HG03558 (cell line): ENCODE measurements at regions not wholly inside any gene's neighbourhood (a gene's known extent, or its start where the extent isn't known, plus 50 kb on each side); places are given as distances from the start of the nearest gene placed in this dataset.

Experiments used
- ATAC-seq: cut with Tn5 transposase; IDR thresholded peaks from one replicate; pipeline ENCODE4 v1.9.1; 2021; ENCODE audit warnings: moderate number of reproducible peaks; ENCODE audit not compliant: unreplicated experiment; ENCODE audit errors: extremely low read depth

DNA sequence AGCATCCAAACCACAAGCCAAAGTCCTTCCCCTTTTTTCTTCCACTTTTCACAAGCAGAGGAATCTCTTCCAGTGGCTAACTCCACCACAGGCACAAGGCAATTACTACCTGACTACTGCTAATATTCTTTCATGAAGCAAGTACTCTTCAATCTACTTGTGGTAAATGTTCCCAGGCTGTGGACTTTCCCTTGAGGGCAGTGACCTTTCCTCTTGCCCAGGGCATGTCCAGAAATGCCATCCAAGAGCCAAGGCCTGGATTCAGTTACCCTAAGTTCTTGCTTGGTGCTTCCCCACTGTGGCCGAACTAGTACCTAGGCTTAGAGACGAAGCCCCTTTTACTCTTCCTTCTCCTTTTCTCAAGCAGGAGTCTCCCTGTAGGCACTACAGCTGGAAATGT, 400.7 kb downstream of the DCAF12L2 start:
- ATAC-seq, result no peak

GRCh38 chrX:125769628-125770027, 396.5 kb downstream of the DCAF12L2 start:
- no peak for ATAC-seq

- ATAC-seq, result no peak
Observed at GRCh38 chrX:125778261-125778660, 387.8 kb downstream of the DCAF12L2 start.

GRCh38 chrX:125782184-125782583, 383.9 kb downstream of the DCAF12L2 start:
- ATAC-seq, result no peak

GRCh38 chrX:125786316-125786715, 379.8 kb downstream of the DCAF12L2 start:
- ATAC-seq, result no peak

GRCh38 chrX:125791787-125792186, 374.3 kb downstream of the DCAF12L2 start:
- no peak for ATAC-seq

GRCh38 chrX:125810856-125811255, 355.2 kb downstream of the DCAF12L2 start:
- ATAC-seq, result no peak

DNA sequence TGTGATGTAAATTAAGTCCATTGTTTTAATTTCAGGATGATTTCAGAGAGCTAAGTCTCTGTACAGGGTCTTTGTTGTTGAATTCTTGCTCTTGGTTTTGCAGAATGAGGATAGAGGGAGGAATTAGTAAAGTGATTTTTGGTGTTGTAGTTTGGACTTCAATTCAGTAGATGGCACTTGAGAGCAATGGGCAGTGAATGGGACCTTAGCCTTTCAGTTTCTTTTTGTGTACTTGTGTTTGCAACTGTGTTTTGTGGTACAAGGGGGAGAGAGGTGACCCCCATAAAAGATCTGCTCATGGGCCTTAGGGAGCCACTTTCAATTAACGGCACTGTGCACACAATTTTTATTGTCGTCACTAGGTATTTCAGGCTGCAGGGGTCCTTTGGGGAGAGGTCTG, 340.0 kb downstream of the DCAF12L2 start:
- no peak for ATAC-seq

DNA sequence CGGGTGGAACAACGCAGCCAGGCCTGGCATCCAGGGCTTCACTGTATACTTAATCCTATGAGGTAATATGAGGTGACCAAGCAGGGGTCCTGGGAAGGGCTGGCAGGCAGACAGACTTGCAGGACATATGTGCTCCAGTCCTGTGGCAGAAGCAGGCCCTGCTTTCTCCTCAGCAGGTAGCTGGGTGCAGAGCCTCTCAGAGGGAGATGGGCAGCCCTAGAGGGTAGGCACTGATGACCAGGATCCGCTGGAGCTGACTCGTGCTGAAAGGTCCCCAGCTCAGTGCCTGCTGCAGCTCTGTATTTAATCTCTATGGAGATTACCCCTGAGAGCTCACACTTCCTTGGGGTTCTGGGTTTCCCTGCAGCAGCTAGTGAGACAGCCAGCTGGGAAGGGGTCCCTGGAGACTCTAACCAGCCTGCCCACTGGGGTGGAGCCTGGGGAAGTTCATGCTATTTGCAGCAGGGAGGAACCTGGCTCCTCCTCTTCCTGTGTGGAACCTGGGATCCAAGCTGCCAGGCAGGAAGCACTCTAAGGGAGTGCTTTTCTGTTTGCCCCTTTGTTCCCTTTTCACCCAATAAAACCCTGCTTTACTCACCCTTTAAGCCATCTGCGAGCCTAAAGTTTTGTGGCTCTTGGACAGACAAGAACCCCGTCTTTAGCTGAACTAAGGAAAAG, 339.2 kb downstream of the DCAF12L2 start:
- no peak for ATAC-seq

DNA sequence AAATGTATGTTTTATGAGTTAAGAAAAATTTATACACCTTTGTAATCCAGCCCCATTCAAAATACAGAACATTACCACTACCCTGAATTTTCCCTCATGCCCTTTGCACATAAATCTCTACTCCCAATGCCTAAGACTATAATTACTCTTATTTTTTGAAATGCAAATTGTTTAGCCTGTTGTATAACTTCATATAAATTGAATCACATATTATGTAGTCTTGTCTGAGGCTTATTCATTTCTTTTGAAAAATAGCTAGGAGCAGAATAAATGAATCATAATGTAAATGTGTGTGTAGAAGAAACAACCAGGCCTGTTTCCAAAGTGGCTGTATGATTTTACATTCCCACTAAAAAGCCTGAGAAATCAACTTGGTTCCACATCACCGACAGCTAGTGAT, 319.8 kb downstream of the DCAF12L2 start:
- ATAC-seq, result no peak

- no peak for ATAC-seq
Observed at GRCh38 chrX:125850693-125851092, 315.4 kb downstream of the DCAF12L2 start.

DNA sequence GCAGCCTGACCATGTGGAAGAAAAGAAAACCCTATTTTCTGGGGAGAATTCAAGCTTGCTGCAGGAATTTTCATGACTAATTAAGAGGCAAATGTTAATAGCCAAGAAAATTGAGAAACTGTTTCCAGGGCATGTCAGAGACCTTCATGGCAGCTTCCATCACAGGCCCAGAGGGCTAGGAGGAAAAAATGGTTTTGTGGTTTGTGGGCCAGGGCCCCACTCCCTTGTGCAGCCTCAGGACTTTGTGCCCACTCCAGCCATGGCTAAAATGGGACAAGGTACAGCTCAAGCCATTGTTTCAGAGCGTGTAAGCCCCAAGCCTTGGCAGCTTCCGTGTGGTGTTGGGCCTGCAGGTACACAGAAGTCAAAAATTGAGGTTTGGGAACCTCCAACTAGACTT, 282.9 kb downstream of the DCAF12L2 start:
- no peak for ATAC-seq

- no peak for ATAC-seq
Observed at GRCh38 chrX:125894947-125895346, 271.1 kb downstream of the DCAF12L2 start.

DNA sequence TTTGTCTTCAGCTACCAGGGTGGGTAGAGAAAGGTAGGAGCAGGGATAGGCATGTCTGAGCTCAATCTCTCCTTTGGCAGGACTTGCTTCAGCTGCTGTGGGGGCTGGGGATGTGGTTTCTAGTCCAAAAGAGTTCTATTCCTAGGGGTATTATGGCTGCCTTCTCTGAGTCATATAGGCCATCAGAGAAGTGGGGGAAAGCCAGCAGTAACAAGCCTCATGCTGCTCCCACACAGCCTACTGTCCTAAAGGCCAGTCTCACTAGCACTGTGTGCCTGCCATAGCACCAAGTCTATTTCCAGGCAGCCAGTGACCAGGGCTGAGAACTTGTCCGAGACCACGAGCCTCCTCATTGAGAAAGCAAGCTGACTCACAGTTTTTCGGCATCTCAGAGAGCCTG, 270.6 kb downstream of the DCAF12L2 start:
- no peak for ATAC-seq

GRCh38 chrX:125926295-125926694, 239.8 kb downstream of the DCAF12L2 start:
- ATAC-seq, result no peak

- no peak for ATAC-seq
Observed at GRCh38 chrX:125940985-125941384, 225.1 kb downstream of the DCAF12L2 start.

DNA sequence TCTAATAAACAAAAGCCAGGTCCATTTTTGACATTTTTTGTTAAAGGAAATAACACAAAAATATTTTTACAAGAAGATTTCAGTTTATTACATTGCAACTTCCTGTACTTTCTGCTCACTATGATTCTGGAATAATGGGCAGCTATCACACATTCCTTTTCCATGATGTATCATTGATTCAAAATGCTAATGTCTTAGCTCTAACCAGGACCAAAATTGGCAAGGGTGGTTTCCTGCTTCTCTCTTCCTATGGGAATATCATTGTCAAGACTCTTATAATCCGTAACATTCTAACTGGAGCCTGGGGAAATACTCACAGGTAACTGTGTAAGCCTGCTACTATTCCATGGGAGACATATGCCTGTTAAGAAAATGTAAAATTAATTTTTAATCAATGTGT, 218.6 kb downstream of the DCAF12L2 start:
- no peak for ATAC-seq

- no peak for ATAC-seq
Observed at GRCh38 chrX:125952973-125953372, 213.1 kb downstream of the DCAF12L2 start.

DNA sequence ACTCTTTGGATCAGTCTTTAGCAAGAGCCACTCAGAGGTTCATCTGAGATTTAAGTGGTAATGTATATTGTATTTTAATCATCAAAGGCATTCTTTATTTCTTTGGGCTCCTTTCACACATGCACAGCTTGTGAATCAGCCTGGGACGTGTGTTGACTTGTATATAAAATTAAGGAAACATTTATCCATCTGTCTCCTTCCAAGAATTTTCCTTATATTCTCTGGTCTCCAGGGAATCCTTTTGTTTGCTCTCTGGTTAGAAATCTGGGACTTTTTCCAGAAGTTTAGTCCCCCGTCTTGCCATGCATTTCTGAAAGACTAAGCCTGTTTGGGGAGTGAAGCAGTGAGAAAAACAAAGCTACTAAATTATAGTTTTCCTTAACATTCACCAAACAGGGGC, 212.3 kb downstream of the DCAF12L2 start:
- ATAC-seq, result no peak

- ATAC-seq, result no peak
Observed at GRCh38 chrX:125954236-125954635, 211.9 kb downstream of the DCAF12L2 start.

GRCh38 chrX:125977851-125978250, 188.2 kb downstream of the DCAF12L2 start:
- ATAC-seq, result no peak

DNA sequence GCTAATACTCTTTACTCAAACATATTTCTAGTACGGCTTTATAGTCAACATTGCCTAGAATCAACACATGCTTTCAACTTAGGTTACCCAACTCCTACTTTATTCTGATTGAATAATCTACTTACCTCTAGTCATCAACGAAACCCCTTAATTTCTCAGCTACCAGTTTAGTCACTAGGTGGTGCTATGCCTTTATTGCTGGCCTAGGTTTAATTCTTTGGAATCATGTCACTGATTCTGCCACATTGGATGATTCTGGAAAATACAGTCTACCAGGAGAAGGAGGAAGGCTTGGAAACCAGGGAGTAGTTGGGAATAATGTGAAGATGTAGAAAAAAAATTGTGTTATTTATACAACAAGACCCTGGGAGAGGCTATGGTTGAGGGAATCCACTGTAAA, 167.7 kb downstream of the DCAF12L2 start:
- no peak for ATAC-seq

DNA sequence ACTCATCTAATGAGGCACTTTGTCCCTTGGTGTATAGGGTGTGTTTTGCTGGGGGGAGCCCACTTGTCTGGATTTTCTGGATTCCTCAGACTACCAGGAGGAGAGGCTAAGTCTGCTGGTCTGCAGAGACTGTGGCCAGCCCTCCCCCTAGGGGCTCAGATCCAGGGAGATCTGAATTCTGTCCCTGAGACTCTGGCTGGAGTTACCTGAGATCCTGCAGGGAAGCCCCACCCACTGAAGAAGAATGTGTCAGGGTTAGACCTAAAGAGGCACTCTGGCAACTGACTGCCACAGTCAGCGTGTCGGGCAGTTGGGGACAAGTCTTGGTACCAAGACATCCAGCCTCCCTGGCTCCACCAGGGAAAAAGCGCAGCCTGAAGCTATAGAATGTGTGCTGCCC, 138.9 kb downstream of the DCAF12L2 start:
- ATAC-seq, result no peak
